ENCODE measurements at regions not wholly inside any gene's neighbourhood (a gene's known extent, or its start where the extent isn't known, plus 50 kb on each side); places are given as distances from the start of the nearest gene placed in this dataset.

DNA sequence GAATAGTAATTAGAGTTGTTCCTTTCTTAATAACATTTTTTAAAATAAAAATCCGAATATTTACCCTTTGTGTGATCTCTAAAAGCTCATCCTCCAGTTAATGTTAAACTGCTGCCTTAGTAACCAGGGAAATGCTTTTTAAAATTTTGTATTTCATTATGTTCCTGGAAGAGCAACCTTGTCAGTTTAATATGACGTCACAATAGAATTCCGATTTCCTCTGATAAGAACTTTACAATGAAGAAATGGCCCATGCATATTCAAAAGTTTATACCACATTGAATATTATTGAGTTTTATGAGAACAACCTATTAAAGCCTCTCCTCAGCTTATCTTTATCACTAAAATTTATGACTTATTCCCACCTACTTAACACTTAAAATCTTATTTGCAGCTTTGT, 1566.6 kb downstream of the EFNB2 start:
- Histone ChIP-seq H3K9me3 (ENCODE audit: control insufficient read depth, low read depth, low read length) (no peaks in the 10 kb centered on the region), H3K9ac (ENCODE audit: low read length) (no peak overlapping the region), H3K4me1 (ENCODE audit: control insufficient read depth, low read depth, low read length) (no peaks in the 10 kb centered on the region), H3K27ac (ENCODE audit: low read length) (no peak overlapping the region), H3K36me3 (ENCODE audit: control insufficient read depth, low read depth, low read length) (no peaks in the 10 kb centered on the region), H3K27me3 (ENCODE audit: control insufficient read depth, insufficient read depth, low read length) (no peaks in the 10 kb centered on the region), H3K4me3 (ENCODE audit: low read length) (no peak overlapping the region)

DNA sequence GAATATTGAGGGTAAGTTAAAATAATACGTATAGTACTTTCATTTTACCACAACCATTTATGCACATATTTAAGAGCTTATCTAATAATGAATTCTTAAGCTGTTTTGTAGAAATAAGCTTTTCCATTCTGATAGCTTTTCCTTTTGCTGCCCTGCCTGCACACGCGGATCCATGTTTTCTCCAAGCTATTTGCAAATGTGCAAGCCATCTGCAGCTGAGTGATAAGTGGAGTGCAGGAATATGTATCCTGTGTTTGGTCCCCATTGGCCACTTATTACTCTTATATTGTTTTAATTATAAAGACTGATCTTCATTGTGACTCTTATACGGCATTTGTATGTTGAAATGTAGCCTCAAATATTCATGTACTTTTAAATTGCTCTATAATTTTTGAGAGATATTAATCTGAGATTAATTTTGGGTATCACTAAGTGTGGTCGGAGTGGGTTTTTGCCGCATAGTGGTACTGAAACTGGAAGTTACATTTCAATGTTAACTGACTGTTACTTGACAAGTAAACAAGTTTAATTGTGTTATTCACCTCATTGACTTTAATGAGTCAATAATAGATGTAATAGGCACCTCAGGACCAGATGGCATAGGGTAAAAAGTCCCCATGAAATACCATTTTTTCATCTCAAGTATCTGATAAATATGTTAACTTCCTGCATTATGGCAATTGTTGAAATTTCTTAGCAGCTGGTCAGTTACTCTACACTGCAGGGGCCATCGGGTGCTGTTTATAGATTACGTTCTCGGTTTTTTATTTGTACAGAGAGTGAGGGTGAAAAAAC, 1567.4 kb downstream of the EFNB2 start:
- Histone ChIP-seq H3K9ac (ENCODE audit: low read length) (no peak overlapping the region), H3K9me3 (ENCODE audit: control insufficient read depth, low read depth, low read length) (no peaks in the 10 kb centered on the region), H3K36me3 (ENCODE audit: control insufficient read depth, low read depth, low read length) (no peaks in the 10 kb centered on the region), H3K27ac (ENCODE audit: low read length) (no peak overlapping the region), H3K4me1 (ENCODE audit: control insufficient read depth, low read depth, low read length) (no peaks in the 10 kb centered on the region), H3K27me3 (ENCODE audit: control insufficient read depth, insufficient read depth, low read length) (no peaks in the 10 kb centered on the region), H3K4me3 (ENCODE audit: low read length) (no peak overlapping the region)

DNA sequence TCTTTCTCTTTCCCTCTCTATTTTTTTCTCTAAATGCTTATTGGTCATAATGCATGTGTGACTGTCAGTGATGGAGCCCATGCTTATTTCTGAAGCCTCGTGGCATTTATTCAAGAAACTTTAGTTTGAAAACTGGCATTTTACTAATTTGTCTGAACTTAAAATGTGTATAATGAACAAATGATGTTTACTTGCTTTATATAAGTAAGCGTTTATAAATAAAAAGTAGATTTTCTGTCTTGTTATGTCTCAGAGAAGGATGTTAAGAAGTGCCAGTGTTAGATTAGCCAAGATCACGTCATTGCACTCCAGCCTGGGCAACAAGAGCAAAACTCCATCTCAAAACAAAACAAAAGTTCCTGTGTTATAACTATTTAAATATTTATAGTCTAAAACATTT, 1568.1 kb downstream of the EFNB2 start:
- Histone ChIP-seq H3K9ac (ENCODE audit: low read length) (no peak overlapping the region), H3K4me3 (ENCODE audit: low read length) (no peak overlapping the region), H3K36me3 (ENCODE audit: control insufficient read depth, low read depth, low read length) (no peaks in the 10 kb centered on the region), H3K9me3 (ENCODE audit: control insufficient read depth, low read depth, low read length) (no peaks in the 10 kb centered on the region), H3K4me1 (ENCODE audit: control insufficient read depth, low read depth, low read length) (no peaks in the 10 kb centered on the region), H3K27ac (ENCODE audit: low read length) (no peak overlapping the region), H3K27me3 (ENCODE audit: control insufficient read depth, insufficient read depth, low read length) (no peaks in the 10 kb centered on the region)

DNA sequence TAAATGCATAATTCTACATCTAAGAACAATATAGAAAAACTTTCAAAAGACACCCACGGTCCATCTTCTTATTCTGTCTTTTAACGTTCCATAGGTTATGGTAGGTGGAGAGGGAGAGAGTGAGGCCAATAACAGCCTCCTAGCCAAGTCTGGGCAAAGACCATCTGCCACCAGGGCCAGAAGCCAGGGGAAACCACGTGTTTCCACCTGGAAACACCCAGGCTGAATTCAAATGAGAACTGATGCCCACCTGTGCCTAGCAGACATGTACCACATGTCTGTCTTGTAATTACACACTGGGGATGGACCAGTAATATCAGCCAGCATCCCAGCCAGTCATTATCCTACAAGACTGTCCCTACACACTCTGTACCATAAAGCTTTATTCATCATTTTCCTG, 1573.1 kb downstream of the EFNB2 start:
- no peaks in the 10 kb centered on the region for H3K4me1 ChIP-seq (ENCODE audit: control insufficient read depth, low read depth, low read length)
- H3K27ac ChIP-seq (ENCODE audit: low read length), result no peak overlapping the region
- no peaks in the 10 kb centered on the region for H3K36me3 ChIP-seq (ENCODE audit: control insufficient read depth, low read depth, low read length)
- H3K4me3 ChIP-seq (ENCODE audit: low read length), result no peak overlapping the region
- no peaks in the 10 kb centered on the region for H3K9me3 ChIP-seq (ENCODE audit: control insufficient read depth, low read depth, low read length)
- H3K27me3 ChIP-seq (ENCODE audit: control insufficient read depth, insufficient read depth, low read length), result no peaks in the 10 kb centered on the region
- no peak overlapping the region for H3K9ac ChIP-seq (ENCODE audit: low read length)

DNA sequence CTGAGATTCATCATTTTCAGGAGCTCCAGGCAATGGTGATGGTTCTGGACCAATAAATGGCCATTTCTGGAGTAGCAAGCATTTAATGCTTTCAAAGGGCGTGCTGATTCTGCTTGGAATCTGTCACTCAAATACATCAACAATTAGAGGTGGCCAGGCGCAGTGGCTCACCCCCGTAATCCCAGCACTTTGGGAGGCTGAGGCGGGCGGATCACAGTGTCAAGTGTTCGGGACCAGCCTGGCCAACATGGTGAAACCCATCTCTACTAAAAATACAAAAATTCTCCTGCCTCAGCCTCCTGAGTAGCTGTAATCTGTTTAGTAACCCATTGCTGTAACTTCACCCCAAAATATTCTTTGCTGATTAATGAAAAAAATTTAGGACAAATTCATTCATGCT, 1574.2 kb downstream of the EFNB2 start:
- no peak overlapping the region for H3K9ac ChIP-seq (ENCODE audit: low read length)
- no peaks in the 10 kb centered on the region for H3K27me3 ChIP-seq (ENCODE audit: control insufficient read depth, insufficient read depth, low read length)
- no peaks in the 10 kb centered on the region for H3K36me3 ChIP-seq (ENCODE audit: control insufficient read depth, low read depth, low read length)
- no peaks in the 10 kb centered on the region for H3K4me1 ChIP-seq (ENCODE audit: control insufficient read depth, low read depth, low read length)
- H3K4me3 ChIP-seq (ENCODE audit: low read length), result no peak overlapping the region
- H3K27ac ChIP-seq (ENCODE audit: low read length), result no peak overlapping the region
- no peaks in the 10 kb centered on the region for H3K9me3 ChIP-seq (ENCODE audit: control insufficient read depth, low read depth, low read length)

DNA sequence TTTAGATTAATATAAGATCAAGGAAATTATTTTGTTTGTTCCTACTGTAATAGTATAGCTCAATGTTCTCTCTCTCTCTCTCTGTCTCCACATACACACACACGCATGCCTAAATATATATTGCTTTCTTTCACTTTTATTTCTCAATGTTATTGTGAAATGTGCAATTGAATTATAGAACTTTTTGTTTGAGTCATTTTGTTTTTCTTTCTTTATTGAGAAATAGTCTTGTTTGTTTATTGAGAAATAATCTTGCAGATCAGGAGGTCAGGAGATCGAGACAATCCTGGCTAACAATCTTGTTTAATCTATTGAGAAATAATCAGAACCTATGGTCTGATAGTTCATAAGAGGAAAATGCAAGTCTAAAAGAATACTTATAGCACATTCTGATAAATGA, 1581.3 kb downstream of the EFNB2 start:
- H3K9me3 ChIP-seq (ENCODE audit: control insufficient read depth, low read depth, low read length), result no peaks in the 10 kb centered on the region
- no peak overlapping the region for H3K27ac ChIP-seq (ENCODE audit: low read length)
- H3K27me3 ChIP-seq (ENCODE audit: control insufficient read depth, insufficient read depth, low read length), result no peaks in the 10 kb centered on the region
- H3K9ac ChIP-seq (ENCODE audit: low read length), result no peak overlapping the region
- H3K36me3 ChIP-seq (ENCODE audit: control insufficient read depth, low read depth, low read length), result no peaks in the 10 kb centered on the region
- H3K4me1 ChIP-seq (ENCODE audit: control insufficient read depth, low read depth, low read length), result no peaks in the 10 kb centered on the region
- no peak overlapping the region for H3K4me3 ChIP-seq (ENCODE audit: low read length)

DNA sequence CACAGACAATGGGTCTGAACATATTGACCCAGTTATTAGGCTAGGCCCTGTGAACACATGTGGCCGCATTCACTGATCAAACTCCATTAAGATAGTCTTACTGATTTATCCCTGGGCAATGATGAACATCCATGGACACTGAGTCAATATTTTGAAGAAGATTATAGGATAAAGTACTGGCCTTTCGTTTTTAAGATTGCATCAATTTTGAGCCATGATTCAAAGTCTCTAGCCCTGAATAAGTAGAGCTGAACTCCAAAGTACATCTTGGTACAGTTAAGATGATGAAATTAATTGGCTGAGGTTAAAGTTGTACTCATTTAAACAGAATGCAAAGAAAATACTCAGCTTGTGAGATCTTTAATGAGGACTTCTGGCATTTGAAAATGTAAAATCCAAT, 1581.9 kb downstream of the EFNB2 start:
- Histone ChIP-seq H3K9ac (ENCODE audit: low read length) (no peak overlapping the region), H3K4me3 (ENCODE audit: low read length) (no peak overlapping the region), H3K27me3 (ENCODE audit: control insufficient read depth, insufficient read depth, low read length) (no peaks in the 10 kb centered on the region), H3K36me3 (ENCODE audit: control insufficient read depth, low read depth, low read length) (no peaks in the 10 kb centered on the region), H3K9me3 (ENCODE audit: control insufficient read depth, low read depth, low read length) (no peaks in the 10 kb centered on the region), H3K4me1 (ENCODE audit: control insufficient read depth, low read depth, low read length) (no peaks in the 10 kb centered on the region), H3K27ac (ENCODE audit: low read length) (no peak overlapping the region)

DNA sequence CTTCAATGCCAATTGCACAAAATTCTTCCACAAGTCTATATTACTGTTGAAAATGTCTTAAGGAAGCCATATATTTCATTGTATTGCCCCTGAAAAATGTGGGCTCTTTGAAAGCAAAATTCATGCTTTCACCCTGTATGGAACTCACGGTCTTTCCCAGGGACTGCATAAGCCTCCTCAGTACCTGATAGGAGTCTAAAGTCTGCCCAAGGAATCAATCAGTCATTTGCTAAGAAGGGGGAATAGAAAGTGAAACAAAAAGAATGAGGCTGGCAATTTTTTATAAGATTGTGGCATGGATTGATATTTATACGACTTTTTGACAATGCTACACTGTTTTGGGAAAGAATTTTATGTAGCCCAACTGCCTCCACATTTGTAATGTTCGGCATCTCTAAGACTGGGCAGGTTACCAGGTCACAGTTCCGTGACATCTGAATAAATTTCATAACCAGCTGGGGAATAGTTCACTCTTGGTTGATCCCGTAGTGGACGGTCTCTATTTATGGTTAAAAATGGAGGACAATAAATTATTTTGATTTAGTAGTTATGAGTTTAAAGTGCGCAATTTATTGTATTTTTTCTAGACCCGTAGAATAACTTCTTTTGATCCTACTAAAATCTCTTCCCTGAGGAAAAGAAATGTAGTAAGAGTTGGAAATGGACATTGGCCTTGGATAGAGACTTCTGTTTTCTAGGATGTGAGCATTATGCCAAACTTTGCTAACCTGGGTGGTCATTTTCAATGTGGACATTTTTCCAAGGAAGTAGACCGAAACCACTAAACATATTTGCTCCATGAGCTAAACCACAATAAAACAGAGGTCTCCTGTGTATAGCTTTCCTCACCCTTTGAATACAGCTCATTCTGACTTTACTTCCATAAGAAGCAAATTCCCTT, 1585.4 kb downstream of the EFNB2 start:
- Histone ChIP-seq H3K4me3 (ENCODE audit: low read length) (no peak overlapping the region), H3K9ac (ENCODE audit: low read length) (no peak overlapping the region), H3K4me1 (ENCODE audit: control insufficient read depth, low read depth, low read length) (no peaks in the 10 kb centered on the region), H3K36me3 (ENCODE audit: control insufficient read depth, low read depth, low read length) (no peaks in the 10 kb centered on the region), H3K27me3 (ENCODE audit: control insufficient read depth, insufficient read depth, low read length) (no peaks in the 10 kb centered on the region), H3K9me3 (ENCODE audit: control insufficient read depth, low read depth, low read length) (no peaks in the 10 kb centered on the region), H3K27ac (ENCODE audit: low read length) (no peak overlapping the region)

DNA sequence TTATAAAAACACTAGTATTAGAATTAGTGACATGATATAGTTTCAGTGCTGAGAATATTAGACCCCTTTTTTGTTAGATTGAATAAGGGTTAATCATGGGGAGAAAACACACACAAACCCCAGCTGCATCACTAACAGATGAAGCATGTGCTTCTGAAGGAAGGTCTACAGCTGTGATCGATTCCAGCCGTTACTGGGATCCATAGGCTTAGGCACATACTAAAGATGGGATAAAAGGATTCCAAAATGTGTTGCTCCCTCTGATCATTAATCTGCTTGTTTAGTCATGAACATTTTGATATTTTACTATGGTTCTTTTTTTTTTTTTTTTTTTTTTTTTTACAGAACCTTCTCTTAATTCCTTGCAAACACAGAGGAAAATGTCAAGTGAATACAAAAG, 1591.3 kb downstream of the EFNB2 start:
- no peaks in the 10 kb centered on the region for H3K36me3 ChIP-seq (ENCODE audit: control insufficient read depth, low read depth, low read length)
- no peak overlapping the region for H3K4me3 ChIP-seq (ENCODE audit: low read length)
- H3K27me3 ChIP-seq (ENCODE audit: control insufficient read depth, insufficient read depth, low read length), result no peaks in the 10 kb centered on the region
- H3K9me3 ChIP-seq (ENCODE audit: control insufficient read depth, low read depth, low read length), result no peaks in the 10 kb centered on the region
- H3K9ac ChIP-seq (ENCODE audit: low read length), result no peak overlapping the region
- H3K27ac ChIP-seq (ENCODE audit: low read length), result no peak overlapping the region
- no peaks in the 10 kb centered on the region for H3K4me1 ChIP-seq (ENCODE audit: control insufficient read depth, low read depth, low read length)

DNA sequence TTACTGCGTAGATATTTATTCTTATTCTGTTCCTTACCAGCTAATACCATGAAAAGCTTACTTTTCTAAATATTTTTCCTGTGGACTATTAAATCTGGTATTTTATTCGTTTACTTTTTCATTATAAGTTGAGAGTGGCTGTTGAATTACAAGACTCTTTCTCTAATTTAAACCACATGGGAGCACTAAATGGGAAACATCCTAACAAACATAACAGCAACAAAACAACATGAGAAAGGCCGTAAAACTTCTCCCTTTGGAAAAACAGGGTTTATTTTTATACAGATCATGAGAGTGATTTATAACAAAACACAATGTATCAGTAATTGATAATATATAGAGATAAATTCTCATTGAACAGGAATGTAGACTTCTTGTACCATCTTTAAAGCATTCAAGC, 1592.1 kb downstream of the EFNB2 start:
- no peaks in the 10 kb centered on the region for H3K36me3 ChIP-seq (ENCODE audit: control insufficient read depth, low read depth, low read length)
- H3K4me1 ChIP-seq (ENCODE audit: control insufficient read depth, low read depth, low read length), result no peaks in the 10 kb centered on the region
- no peaks in the 10 kb centered on the region for H3K9me3 ChIP-seq (ENCODE audit: control insufficient read depth, low read depth, low read length)
- H3K4me3 ChIP-seq (ENCODE audit: low read length), result no peak overlapping the region
- H3K9ac ChIP-seq (ENCODE audit: low read length), result no peak overlapping the region
- H3K27me3 ChIP-seq (ENCODE audit: control insufficient read depth, insufficient read depth, low read length), result no peaks in the 10 kb centered on the region
- no peak overlapping the region for H3K27ac ChIP-seq (ENCODE audit: low read length)

DNA sequence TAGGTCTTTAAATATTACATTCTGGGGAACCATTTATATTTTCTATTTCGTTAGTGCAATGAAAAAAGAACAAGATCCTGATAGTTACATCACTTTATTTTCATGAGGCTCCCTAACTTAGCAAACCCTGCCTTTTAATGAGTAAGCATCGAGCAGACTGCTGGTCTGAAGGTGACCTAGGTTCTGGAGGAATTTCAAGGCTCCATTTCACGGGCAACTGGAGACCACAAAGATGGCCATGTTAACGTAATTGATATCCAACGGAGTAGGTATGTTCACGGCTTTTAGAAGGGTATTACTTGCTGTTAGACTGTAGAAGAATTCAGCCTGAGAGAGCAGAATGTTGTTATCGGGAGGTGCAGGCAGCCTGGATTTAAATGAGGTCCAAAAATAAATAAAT, 1597.6 kb downstream of the EFNB2 start:
- Histone ChIP-seq H3K27me3 (ENCODE audit: control insufficient read depth, insufficient read depth, low read length) (no peaks in the 10 kb centered on the region), H3K4me1 (ENCODE audit: control insufficient read depth, low read depth, low read length) (no peaks in the 10 kb centered on the region), H3K36me3 (ENCODE audit: control insufficient read depth, low read depth, low read length) (no peaks in the 10 kb centered on the region), H3K9ac (ENCODE audit: low read length) (no peak overlapping the region), H3K4me3 (ENCODE audit: low read length) (no peak overlapping the region), H3K9me3 (ENCODE audit: control insufficient read depth, low read depth, low read length) (no peaks in the 10 kb centered on the region), H3K27ac (ENCODE audit: low read length) (no peak overlapping the region)

DNA sequence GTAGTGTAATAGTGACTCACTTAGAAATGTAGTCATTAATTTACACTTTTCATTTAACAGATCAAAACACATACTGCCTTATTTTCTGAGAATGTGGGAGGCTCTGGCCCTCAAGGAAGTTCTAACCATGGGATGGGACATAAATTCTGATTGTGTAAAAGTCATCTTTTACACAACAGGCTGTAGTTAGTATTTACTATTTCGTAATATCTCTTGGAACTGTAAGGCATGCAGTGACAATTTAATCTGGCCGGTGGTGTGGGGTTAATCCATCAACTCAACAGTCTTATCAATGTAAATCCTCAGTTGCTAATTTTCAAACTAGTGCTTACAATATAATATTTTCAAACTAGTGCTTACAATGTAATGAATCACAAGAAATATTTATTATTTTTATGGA, 1599.2 kb downstream of the EFNB2 start:
- no peak overlapping the region for H3K9ac ChIP-seq (ENCODE audit: low read length)
- no peaks in the 10 kb centered on the region for H3K27me3 ChIP-seq (ENCODE audit: control insufficient read depth, insufficient read depth, low read length)
- H3K9me3 ChIP-seq (ENCODE audit: control insufficient read depth, low read depth, low read length), result no peaks in the 10 kb centered on the region
- H3K36me3 ChIP-seq (ENCODE audit: control insufficient read depth, low read depth, low read length), result no peaks in the 10 kb centered on the region
- no peak overlapping the region for H3K4me3 ChIP-seq (ENCODE audit: low read length)
- H3K27ac ChIP-seq (ENCODE audit: low read length), result no peak overlapping the region
- H3K4me1 ChIP-seq (ENCODE audit: control insufficient read depth, low read depth, low read length), result no peaks in the 10 kb centered on the region
